ENCODE measurements at regions not wholly inside any gene's neighbourhood (a gene's known extent, or its start where the extent isn't known, plus 50 kb on each side); places are given as distances from the start of the nearest gene placed in this dataset.

DNA sequence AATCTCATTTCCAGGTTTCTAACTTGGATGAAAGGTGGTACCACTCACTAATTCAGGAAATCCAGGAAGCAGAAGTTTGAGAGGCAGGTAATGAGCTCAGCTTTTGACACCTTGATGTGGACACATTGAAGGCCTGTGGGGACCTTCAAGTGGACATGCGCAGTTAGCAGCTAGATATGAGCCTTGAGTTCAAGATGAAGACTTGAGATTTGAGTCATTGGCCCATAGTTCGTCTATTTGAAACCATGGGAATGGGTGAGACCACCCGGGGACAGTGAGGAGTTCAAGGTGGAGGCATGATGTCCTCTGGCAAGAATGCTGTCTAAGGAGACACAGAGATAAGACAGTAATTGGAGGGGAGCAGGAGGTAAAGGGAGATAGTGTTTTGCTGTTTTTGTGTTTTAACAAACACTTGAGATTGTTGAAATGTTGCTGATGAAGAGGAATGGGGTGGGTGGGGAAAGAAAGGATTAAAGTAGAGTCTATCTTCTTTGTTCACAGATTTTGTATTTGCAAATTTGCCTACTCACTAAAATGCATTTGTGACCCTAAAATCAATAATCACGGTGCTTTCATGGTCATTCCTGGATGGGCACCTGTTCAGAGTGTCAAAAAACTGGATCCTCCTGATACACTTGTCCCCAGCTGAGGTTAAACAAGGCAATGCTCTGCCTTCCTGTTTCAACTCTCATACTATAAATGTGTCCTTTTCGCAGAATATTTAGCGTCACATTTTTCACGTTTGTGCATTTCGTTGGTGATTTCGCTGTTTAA, 69.5 kb upstream of the PLXNC1 start:
- H3K36me3 ChIP-seq, result no peaks in the 10 kb centered on the region
- H3K4me3 ChIP-seq, result no peak overlapping the region
- DNase-seq (no peak), ATAC-seq (no peak)
- H3K9me3 ChIP-seq, result no peaks in the 10 kb centered on the region
- H3K27ac ChIP-seq, result no peak overlapping the region
- H3K27me3 ChIP-seq, result no peaks in the 10 kb centered on the region
- 91 to 92% methylated on average over 9 of the region's 9 CpGs for WGBS, 2 donors
- no peak for TF ChIP-seq CTCF (IDR thresholded peaks at IDR 0.05)
- peaks cover 5 to 34% (median 17%) of the 10 kb centered on the region in 9 donors for H3K4me1 ChIP-seq
- intact Hi-C loops (cut with DNase I), result loop anchor here in 9 of 10 donors (5.0 to 10.0 kb wide), 10 partner anchors 87 to 514 kb away; partner anchors contain the start of genes SOCS2 (in 2 of the 9) and CRADD (in 1 of the 9)

- ATAC-seq, result no peak
- WGBS, 2 donors, result 78 to 86% methylated on average over 7 of the region's 7 CpGs
- intact Hi-C loops (cut with DNase I), result loop anchor here in 9 of 10 donors (2.0 to 10.0 kb wide), 11 partner anchors 17 to 515 kb away; partner anchors contain the start of genes SOCS2 (in 2 of the 9) and CRADD (in 1 of the 9)
- no peaks in the 10 kb centered on the region for H3K9me3 ChIP-seq
- no peaks in the 10 kb centered on the region for H3K36me3 ChIP-seq
- peak overlapping the region in 2 of 10 donors; percentile 8 to 24 for H3K27ac ChIP-seq
- no peak overlapping the region for H3K4me3 ChIP-seq
- no peak for TF ChIP-seq CTCF (IDR thresholded peaks at IDR 0.05)
- DNase-seq, result no peak
- H3K4me1 ChIP-seq, result peaks cover 0 to 25% (median 11%) of the 10 kb centered on the region in 9 donors
- no peaks in the 10 kb centered on the region for H3K27me3 ChIP-seq
Observed at GRCh38 chr12:94079566-94080340, 68.6 kb upstream of the PLXNC1 start.

- DNase-seq (no peak), ATAC-seq (no peak)
- H3K27ac ChIP-seq, result peak overlapping the region in 2 of 10 donors; percentile 8 to 24
- no peaks in the 10 kb centered on the region for H3K9me3 ChIP-seq
- intact Hi-C loops (cut with DNase I), result loop anchor here in 2 of 10 donors (2.0 to 10.0 kb wide), 2 partner anchors 16 to 186 kb away; no protein-coding TSS in a partner anchor
- no peaks in the 10 kb centered on the region for H3K36me3 ChIP-seq
- TF ChIP-seq CTCF (IDR thresholded peaks at IDR 0.05), result no peak
- H3K27me3 ChIP-seq, result no peaks in the 10 kb centered on the region
- H3K4me1 ChIP-seq, result peaks cover 0 to 18% (median 5%) of the 10 kb centered on the region in 9 donors
- no peak overlapping the region for H3K4me3 ChIP-seq
- 53 to 77% methylated on average over 3 of the region's 3 CpGs for WGBS, 2 donors
Observed at GRCh38 chr12:94080341-94081009, 67.9 kb upstream of the PLXNC1 start.

DNA sequence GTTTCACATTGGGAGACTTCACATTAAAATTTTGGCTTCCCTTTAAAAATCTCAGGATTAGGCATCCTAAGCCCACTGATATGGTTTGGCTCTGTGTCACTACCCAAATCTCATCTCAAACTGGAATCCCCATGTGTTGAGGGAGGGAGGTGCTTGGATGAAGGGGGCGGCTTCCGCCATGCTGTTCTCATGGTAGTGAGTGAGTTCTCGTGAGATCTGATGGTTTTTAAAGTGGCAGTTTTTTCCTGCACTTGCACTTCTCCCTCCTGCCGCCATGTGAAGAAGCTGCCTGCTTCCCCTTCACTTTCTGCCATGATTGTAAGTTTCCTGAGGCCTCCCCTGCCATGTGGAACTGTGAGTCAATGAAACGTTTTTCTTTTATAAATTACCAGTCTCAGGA, 65.7 kb upstream of the PLXNC1 start:
- H3K27me3 ChIP-seq, result no peaks in the 10 kb centered on the region
- H3K4me1 ChIP-seq, result peaks cover 0 to 13% (median 0%) of the 10 kb centered on the region in 9 donors
- H3K36me3 ChIP-seq, result no peaks in the 10 kb centered on the region
- no peak overlapping the region for H3K4me3 ChIP-seq
- intact Hi-C loops (cut with DNase I), result loop anchor here in 1 of 10 donors (10.0 kb wide), 1 partner anchor 188 kb away; no protein-coding TSS in a partner anchor
- 87 to 93% methylated on average over 5 of the region's 5 CpGs for whole genome bisulfite sequencing, 2 donors
- ATAC-seq (no peak), DNase-seq (no peak)
- no peak overlapping the region for H3K27ac ChIP-seq
- H3K9me3 ChIP-seq, result peaks cover 0 to 4% (median 0%) of the 10 kb centered on the region in 11 donors
- no peak for TF ChIP-seq CTCF (IDR thresholded peaks at IDR 0.05)
